HG03280 (cell line): ENCODE measurements at regions not wholly inside any gene's neighbourhood (a gene's known extent, or its start where the extent isn't known, plus 50 kb on each side); places are given as distances from the start of the nearest gene placed in this dataset.
"Not testable (repeated sequence)": the region's sequence is repeated elsewhere in the genome, so short reads cannot be mapped to it uniquely, and the experiment has no call there.

ENCODE experiments used
- ATAC-seq: cut with Tn5 transposase; IDR thresholded peaks from one replicate; pipeline ENCODE4 v1.9.1; 2021; ENCODE audit warnings: mild to moderate bottlenecking, moderate library complexity; ENCODE audit not compliant: unreplicated experiment

DNA sequence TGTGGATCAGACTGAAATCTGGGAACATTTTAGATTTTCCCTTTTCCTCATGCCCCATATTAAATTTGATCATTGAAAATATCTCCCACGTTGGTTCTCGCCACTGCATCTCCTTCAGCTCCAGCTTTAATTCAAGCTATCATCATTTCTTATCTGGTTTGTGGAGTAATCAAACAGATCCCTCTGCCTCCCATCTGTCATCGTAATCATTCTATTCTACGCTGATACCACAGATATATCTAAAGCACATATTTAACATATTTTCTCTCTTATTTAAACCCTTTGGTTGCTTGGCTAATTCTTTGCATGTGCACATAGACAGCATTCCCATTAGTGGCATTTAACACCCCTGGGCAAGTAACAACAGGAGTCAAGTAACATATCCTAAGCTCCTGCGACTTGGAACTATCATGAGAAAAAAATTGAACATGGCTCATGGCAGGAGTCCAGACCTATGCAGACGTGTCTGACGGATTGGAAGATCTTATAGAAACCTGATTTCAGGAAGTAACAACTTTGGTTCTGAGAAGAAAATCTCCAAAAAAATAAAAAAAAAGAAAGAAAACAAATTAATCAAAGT lies 158.8 kb upstream of the KYNU start:
- no peak for ATAC-seq

GRCh38 chr2:142716463-142717242 lies 160.8 kb upstream of the KYNU start:
- ATAC-seq: no peak

- no peak for ATAC-seq
Observed at GRCh38 chr2:142714600-142714999, 162.9 kb upstream of the KYNU start.

GRCh38 chr2:142710336-142710735 lies 167.1 kb upstream of the KYNU start:
- no peak for ATAC-seq

DNA sequence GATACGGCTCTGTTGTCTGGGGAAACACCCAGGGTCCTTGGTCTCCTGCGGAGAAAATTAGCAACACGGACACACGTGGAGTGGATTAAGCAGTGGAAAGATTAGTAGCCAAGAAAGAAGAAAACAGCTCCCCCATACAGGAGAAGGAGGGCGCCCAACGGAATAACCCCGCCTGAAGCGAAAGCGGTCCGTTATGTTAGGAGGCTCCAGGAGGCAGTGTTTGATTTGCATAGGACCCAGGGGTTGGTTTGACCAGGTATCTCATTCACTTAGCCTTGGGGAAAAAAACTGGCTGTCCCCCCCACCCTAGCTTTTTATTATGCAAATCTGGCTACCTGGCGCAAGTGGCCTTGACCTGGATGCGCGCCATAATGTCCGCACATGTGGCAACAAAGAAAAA lies 170.1 kb upstream of the KYNU start:
- ATAC-seq: no peak

GRCh38 chr2:142702397-142702796 lies 175.1 kb upstream of the KYNU start:
- not testable (repeated sequence) for ATAC-seq

GRCh38 chr2:142695350-142696257 lies 181.9 kb upstream of the KYNU start:
- ATAC-seq: not testable (repeated sequence)

DNA sequence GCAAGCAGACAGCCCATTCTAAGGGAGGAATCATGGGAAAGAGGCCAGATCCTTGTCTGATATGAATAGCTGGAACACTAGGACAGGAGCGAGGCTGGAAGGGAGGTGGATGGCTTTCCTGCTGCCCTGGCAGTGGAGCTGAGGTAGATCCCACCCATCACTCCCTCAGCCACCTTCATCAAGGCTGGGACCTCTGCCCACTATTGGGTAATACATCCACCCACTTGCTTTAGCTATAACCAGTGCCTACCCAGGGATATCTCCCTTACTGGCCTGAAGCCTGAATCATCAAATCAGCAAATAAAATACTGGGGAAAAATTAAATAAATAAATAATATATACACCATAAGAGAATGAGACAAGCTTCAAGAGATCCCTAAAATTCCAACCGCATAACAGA lies 183.2 kb upstream of the KYNU start:
- ATAC-seq: no peak

GRCh38 chr2:142693171-142693950 lies 184.1 kb upstream of the KYNU start:
- no peak for ATAC-seq

DNA sequence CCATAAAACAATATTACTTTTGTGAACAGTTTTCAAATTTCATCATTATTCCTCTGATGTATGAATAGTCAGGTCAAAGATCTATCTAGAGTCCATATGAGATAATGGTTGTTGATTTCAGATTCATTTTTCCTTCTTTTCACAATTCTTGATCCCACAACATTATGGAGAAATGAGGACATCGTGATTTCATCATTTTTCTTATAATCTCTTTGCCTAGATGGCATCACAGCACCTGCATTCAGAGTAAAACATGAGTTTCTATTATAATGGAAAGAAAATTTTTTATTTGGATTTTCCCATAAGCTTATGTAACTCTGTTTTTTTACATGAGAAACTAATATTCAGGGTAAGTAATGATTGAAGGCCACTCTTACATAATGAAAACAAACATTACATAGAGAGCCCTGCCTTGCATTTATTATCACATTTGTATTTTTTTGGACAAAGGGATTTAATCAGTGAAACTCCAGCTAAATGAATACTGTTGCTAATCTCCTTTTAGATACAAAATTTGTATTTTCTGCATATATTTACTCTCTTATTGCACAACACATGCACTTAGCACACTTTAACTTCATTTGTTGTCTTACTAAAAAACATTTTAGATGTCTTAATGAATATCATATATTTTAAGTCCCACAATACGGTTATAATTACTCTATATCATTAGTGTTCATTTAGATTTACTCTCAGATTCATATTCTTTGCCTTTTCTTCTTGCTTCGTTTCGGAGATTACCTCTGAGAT lies 188.4 kb upstream of the KYNU start:
- ATAC-seq: no peak

- ATAC-seq: no peak
Observed at GRCh38 chr2:142687509-142687908, 190.0 kb upstream of the KYNU start.

- no peak for ATAC-seq
Observed at GRCh38 chr2:142687075-142687474, 190.4 kb upstream of the KYNU start.

GRCh38 chr2:142684667-142685066 lies 192.8 kb upstream of the KYNU start:
- no peak for ATAC-seq

GRCh38 chr2:142682528-142682927 lies 194.9 kb upstream of the KYNU start:
- ATAC-seq: no peak

DNA sequence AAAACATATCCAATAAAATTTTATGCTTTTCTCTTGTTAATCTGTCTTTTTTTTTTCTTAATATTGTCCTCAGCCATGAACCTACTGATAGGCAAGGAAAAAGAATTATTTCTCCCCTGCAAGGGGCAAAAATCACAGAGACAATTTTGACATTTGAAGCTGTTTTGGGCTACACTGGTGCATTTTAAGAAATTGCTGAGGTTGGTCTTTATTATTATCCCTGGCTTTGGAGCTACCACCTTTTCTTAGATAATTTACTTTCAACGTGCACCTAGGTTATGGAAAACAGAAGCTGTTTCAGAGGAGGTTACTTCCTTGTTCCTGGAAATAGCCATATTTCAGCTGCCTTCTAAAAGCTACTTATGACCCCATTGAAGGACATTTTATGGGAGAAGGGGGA lies 195.5 kb upstream of the KYNU start:
- no peak for ATAC-seq

- no peak for ATAC-seq
Observed at GRCh38 chr2:142678164-142678563, 199.3 kb upstream of the KYNU start.

DNA sequence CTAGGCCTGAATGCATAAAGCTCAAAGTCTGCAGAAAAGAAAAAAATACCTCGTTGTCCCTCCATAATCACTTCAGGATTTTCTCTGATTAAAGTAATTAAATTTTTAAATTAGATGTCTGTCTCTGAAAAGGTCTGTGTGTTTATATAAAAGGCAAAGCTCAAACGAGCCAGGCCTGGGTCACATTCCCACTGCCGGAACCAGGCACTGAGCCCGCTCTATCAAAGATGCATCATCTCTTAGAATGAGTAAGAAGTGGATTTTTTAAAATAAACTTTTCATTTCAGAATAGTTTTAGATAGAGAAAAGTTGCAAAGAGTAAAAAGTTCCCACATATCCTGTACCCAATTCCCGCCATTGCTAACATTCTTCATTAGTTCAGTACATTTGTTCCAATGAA lies 202.1 kb upstream of the KYNU start:
- no peak for ATAC-seq

GRCh38 chr2:142673836-142674235 lies 203.6 kb upstream of the KYNU start:
- ATAC-seq: no peak

GRCh38 chr2:142672698-142673097 lies 204.8 kb upstream of the KYNU start:
- ATAC-seq: no peak

GRCh38 chr2:142670362-142670761 lies 207.1 kb upstream of the KYNU start:
- ATAC-seq: no peak
